HUES6 (cell line): ENCODE measurements at regions not wholly inside any gene's neighbourhood (a gene's known extent, or its start where the extent isn't known, plus 50 kb on each side); places are given as distances from the start of the nearest gene placed in this dataset.

Experiments
- H3K27ac ChIP-seq: 2 replicates; pipeline ENCODE4 v1.7.0; 2013; ENCODE audit warnings: low read depth, mild to moderate bottlenecking, low read length, inconsistent platforms
- H3K27me3 ChIP-seq: 2 replicates; pipeline ENCODE4 v1.6.1; 2013; ENCODE audit warnings: low read length; ENCODE audit not compliant: control insufficient read depth, insufficient read depth
- H3K36me3 ChIP-seq: 2 replicates; pipeline ENCODE4 v1.6.1; 2013; ENCODE audit warnings: low read length; ENCODE audit not compliant: control insufficient read depth, insufficient read depth
- H3K4me1 ChIP-seq: 2 replicates; pipeline ENCODE4 v1.6.1; 2013; ENCODE audit warnings: low read length; ENCODE audit not compliant: control insufficient read depth, insufficient read depth
- H3K4me3 ChIP-seq: 2 replicates; pipeline ENCODE4 v1.5.1; 2013; ENCODE audit warnings: low read depth, low read length
- H3K9ac ChIP-seq: one replicate; pipeline ENCODE4 v1.6.1; 2013; ENCODE audit warnings: mild to moderate bottlenecking, low read length
- H3K9me3 ChIP-seq: 2 replicates; pipeline ENCODE4 v1.6.1; 2013; ENCODE audit warnings: low read depth, low read length; ENCODE audit not compliant: control insufficient read depth, insufficient read depth

GRCh38 chrX:112377481-112377880 lies 294.9 kb upstream of the TRPC5 start:
- Histone ChIP-seq H3K9me3 (no peaks in the 10 kb centered on the region), H3K27me3 (peaks cover 3% of the 10 kb centered on the region; the same call in 1 of the 2 replicates), H3K36me3 (no peaks in the 10 kb centered on the region), H3K4me3 (no peak overlapping the region), H3K27ac (no peak overlapping the region), H3K4me1 (no peaks in the 10 kb centered on the region), H3K9ac (no peak overlapping the region)

- Histone ChIP-seq H3K36me3 (no peaks in the 10 kb centered on the region), H3K27me3 (peaks cover 12% of the 10 kb centered on the region; the same call in 1 of the 2 replicates), H3K27ac (no peak overlapping the region), H3K9me3 (no peaks in the 10 kb centered on the region), H3K4me1 (no peaks in the 10 kb centered on the region), H3K4me3 (no peak overlapping the region), H3K9ac (no peak overlapping the region)
Observed at GRCh38 chrX:112368371-112368770, 285.8 kb upstream of the TRPC5 start.

- no peaks in the 10 kb centered on the region for H3K9me3 ChIP-seq
- no peak overlapping the region for H3K27ac ChIP-seq
- H3K4me1 ChIP-seq = peaks cover 9% of the 10 kb centered on the region
- no peak overlapping the region for H3K9ac ChIP-seq
- no peaks in the 10 kb centered on the region for H3K36me3 ChIP-seq
- peaks cover 19% of the 10 kb centered on the region; the same call in 1 of the 2 replicates for H3K27me3 ChIP-seq
- no peak overlapping the region for H3K4me3 ChIP-seq
Observed at GRCh38 chrX:112367065-112367464, 284.5 kb upstream of the TRPC5 start.

GRCh38 chrX:112359906-112360305 lies 277.3 kb upstream of the TRPC5 start:
- Histone ChIP-seq H3K4me1 (peaks cover 27% of the 10 kb centered on the region), H3K36me3 (no peaks in the 10 kb centered on the region), H3K9me3 (no peaks in the 10 kb centered on the region), H3K27me3 (peaks cover 21% of the 10 kb centered on the region; the same call in 1 of the 2 replicates), H3K4me3 (no peak overlapping the region), H3K27ac (no peak overlapping the region), H3K9ac (no peak overlapping the region)

GRCh38 chrX:112355931-112356330 lies 273.4 kb upstream of the TRPC5 start:
- Histone ChIP-seq H3K9me3 (no peaks in the 10 kb centered on the region), H3K27me3 (peaks cover 9% of the 10 kb centered on the region; the same call in 1 of the 2 replicates), H3K9ac (no peak overlapping the region), H3K4me1 (peaks cover 18% of the 10 kb centered on the region; the same call in 1 of the 2 replicates), H3K27ac (no peak overlapping the region), H3K4me3 (no peak overlapping the region), H3K36me3 (no peaks in the 10 kb centered on the region)

- no peak overlapping the region for H3K27ac ChIP-seq
Observed at GRCh38 chrX:112341598-112341997, 259.0 kb upstream of the TRPC5 start.

GRCh38 chrX:112313201-112313600 lies 230.6 kb upstream of the TRPC5 start:
- Histone ChIP-seq H3K36me3 (no peaks in the 10 kb centered on the region), H3K27ac (no peak overlapping the region)

More at GRCh38 chrX:112341598-112341997, 259.0 kb upstream of the TRPC5 start:
- Histone ChIP-seq H3K36me3 (no peaks in the 10 kb centered on the region), H3K9ac (no peak overlapping the region), H3K4me1 (no peaks in the 10 kb centered on the region), H3K4me3 (no peak overlapping the region), H3K27me3 (peaks cover 3% of the 10 kb centered on the region; the same call in 1 of the 2 replicates), H3K9me3 (0 out of 2 replicates have a peak, but pooled peaks cover 2% of the 10 kb centered on the region)

GRCh38 chrX:112306027-112306426 lies 223.5 kb upstream of the TRPC5 start:
- no peaks in the 10 kb centered on the region for H3K9me3 ChIP-seq
- no peak overlapping the region for H3K9ac ChIP-seq
- H3K36me3 ChIP-seq = no peaks in the 10 kb centered on the region
- H3K27ac ChIP-seq = no peak overlapping the region
- no peak overlapping the region for H3K4me3 ChIP-seq
- no peaks in the 10 kb centered on the region; the same call in 1 of the 2 replicates for H3K27me3 ChIP-seq
- peaks cover 13% of the 10 kb centered on the region for H3K4me1 ChIP-seq

More at GRCh38 chrX:112313201-112313600, 230.6 kb upstream of the TRPC5 start:
- no peaks in the 10 kb centered on the region for H3K4me1 ChIP-seq
- H3K4me3 ChIP-seq = no peak overlapping the region
- H3K9ac ChIP-seq = no peak overlapping the region
- H3K27me3 ChIP-seq = peaks cover 5% of the 10 kb centered on the region; the same call in 1 of the 2 replicates
- no peaks in the 10 kb centered on the region for H3K9me3 ChIP-seq

- Histone ChIP-seq H3K4me3 (no peak overlapping the region), H3K9me3 (no peaks in the 10 kb centered on the region), H3K4me1 (no peaks in the 10 kb centered on the region), H3K27ac (no peak overlapping the region), H3K9ac (no peak overlapping the region), H3K36me3 (no peaks in the 10 kb centered on the region), H3K27me3 (peaks cover 7% of the 10 kb centered on the region; the same call in 1 of the 2 replicates)
Observed at GRCh38 chrX:112279940-112280339, 197.4 kb upstream of the TRPC5 start.

GRCh38 chrX:112270991-112271390 lies 188.4 kb upstream of the TRPC5 start:
- H3K27me3 ChIP-seq = peaks cover 17% of the 10 kb centered on the region; the same call in 1 of the 2 replicates
- H3K27ac ChIP-seq = no peak overlapping the region
- H3K9me3 ChIP-seq = no peaks in the 10 kb centered on the region
- no peaks in the 10 kb centered on the region for H3K36me3 ChIP-seq
- H3K9ac ChIP-seq = no peak overlapping the region
- H3K4me3 ChIP-seq = no peak overlapping the region
- no peaks in the 10 kb centered on the region for H3K4me1 ChIP-seq

GRCh38 chrX:112266136-112266535 lies 183.6 kb upstream of the TRPC5 start:
- Histone ChIP-seq H3K9me3 (no peaks in the 10 kb centered on the region), H3K4me1 (no peaks in the 10 kb centered on the region), H3K36me3 (no peaks in the 10 kb centered on the region), H3K27ac (no peak overlapping the region), H3K9ac (no peak overlapping the region), H3K4me3 (no peak overlapping the region), H3K27me3 (peaks cover 21% of the 10 kb centered on the region; the same call in 1 of the 2 replicates)
